HuH-7 (cell line): ENCODE measurements at regions not wholly inside any gene's neighbourhood (a gene's known extent, or its start where the extent isn't known, plus 50 kb on each side); places are given as distances from the start of the nearest gene placed in this dataset.
"Not testable (repeated sequence)": the region's sequence is repeated elsewhere in the genome, so short reads cannot be mapped to it uniquely, and the experiment has no call there.

Experiments
- DNase-seq: peaks from one replicate; pipeline ENCODE4 v3.0.0; 2011; ENCODE audit warnings: low spot score

DNA sequence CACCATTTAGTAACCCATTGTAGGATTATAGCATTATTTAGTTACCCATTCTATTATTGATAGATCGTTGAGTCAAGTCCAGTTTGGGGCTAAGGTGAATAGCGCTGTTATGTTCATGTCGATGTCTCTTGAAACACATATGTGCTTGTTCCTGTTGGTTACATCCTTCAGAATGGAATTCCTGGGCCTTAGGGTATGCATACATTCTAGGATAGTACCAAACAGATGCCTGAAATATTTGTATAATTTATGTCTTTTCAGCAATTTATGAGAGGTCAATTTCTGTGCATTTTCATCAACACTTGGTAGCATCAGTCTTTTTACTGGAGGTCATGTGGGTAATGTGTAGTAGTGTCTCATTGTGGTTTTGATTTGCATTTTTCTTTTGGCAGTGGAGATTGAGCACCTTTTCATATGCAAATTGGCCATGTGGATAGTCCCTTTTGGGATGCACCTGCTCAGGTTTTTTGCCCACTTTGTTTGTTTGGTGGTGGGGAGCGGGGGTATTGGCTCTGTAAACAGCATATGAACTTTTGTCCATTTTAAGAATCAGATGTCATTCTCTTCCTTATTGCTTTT is 104.2 kb downstream of the CDRT15L2 start:
- not testable (repeated sequence) for DNase-seq

DNA sequence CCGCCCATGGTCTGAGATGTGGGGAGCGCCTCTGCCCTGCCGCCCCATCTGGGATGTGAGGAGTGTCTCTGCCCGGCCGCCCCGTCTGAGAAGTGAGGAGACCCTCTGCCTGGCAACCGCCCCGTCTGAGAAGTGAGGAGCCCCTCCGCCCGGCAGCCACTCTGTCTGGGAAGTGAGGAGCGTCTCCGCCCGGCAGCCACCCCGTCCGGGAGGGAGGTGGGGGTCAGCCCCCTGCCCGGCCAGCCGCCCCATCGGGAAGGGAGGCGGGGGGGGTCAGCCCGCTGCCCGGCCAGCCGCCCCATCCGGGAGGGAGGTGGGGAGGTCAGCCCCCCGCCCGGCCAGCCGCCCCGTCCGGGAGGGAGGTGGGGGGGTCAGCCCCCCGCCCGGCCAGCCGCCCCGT is 105.5 kb downstream of the CDRT15L2 start:
- not testable (repeated sequence) for DNase-seq

DNA sequence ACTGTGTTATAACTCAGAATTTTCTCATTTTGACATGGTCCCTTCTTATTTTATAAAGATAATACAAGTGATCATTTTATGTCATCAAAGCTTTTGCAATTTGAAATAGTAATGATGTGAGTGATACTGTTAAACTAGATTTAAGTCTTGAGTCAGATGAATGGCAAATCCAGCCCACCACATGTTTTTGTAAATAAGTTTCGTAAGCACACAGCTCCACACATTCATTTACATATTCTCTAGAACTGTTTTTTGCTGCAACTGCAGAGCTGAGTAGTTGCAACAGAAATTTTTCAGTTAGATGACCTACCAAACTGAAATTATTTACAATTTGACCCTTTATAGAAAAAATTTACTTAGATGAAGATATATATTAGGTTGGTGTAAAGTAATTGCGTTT is 108.1 kb downstream of the CDRT15L2 start:
- not testable (repeated sequence) for DNase-seq

DNA sequence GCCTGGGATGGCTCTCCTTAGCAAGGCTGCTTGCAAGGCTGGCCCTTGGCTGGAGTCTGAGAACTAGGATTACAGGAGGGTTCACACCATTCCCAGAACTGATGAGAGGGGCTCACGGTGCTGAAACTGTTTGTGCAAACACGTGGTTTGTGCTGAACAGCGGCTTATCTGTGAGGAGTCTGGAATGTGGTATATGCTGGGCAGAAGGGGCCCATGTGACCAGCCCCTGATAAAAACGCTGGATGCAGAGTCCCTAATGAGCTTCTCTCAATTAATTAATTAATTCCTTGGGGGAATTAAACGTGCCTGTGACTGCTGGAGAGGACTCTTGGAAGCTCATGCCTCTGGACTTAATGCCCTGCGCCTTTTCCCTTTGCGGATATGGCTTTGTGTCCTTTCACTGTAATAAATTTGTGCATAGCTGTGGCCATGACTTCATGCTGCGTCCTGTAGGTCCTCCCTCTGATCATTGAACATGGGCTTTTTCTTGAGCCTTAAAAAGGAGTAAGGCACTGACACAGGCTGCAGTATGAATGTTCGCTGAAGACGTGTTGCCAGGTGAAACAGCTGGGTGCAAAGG is 109.7 kb downstream of the CDRT15L2 start:
- DNase-seq, result not testable (repeated sequence)

DNA sequence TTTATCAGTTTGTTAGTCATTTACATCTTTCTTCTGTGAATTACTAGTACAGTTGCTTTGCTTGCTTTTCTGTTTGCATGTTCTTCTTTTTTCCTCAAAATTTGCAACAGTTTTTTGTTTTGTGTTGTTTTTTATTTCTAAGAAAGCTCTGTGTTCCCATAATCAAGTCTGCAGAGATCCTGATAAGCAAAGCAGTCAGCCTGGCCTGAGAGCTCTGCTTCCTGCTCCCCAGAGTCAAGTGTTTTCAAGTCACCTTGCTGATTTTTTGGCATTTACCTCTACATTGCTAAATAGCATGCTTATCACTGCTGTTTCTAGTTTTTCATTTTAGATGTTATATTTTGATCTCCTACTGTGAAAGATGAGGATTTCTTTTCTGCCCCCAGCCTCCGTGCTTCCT is 113.2 kb downstream of the CDRT15L2 start:
- not testable (repeated sequence) for DNase-seq

DNA sequence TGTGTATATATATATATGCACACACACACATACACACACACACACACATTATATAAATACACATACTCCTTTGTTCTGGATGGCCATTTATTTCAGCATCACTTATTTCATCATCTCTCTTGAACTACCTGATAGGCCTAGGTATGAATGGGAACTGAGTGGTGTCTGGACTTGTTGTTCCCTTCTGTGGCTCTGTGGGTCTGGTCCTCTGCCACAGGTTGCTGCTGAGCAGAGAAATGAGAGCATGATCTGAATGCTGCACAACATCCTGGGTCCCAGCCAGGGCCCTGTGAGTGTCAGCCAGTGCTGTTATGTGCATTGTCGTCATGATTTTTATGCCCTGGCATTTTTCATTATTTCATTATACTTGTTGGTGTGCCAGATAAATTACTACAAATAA is 116.3 kb downstream of the CDRT15L2 start:
- not testable (repeated sequence) for DNase-seq

DNA sequence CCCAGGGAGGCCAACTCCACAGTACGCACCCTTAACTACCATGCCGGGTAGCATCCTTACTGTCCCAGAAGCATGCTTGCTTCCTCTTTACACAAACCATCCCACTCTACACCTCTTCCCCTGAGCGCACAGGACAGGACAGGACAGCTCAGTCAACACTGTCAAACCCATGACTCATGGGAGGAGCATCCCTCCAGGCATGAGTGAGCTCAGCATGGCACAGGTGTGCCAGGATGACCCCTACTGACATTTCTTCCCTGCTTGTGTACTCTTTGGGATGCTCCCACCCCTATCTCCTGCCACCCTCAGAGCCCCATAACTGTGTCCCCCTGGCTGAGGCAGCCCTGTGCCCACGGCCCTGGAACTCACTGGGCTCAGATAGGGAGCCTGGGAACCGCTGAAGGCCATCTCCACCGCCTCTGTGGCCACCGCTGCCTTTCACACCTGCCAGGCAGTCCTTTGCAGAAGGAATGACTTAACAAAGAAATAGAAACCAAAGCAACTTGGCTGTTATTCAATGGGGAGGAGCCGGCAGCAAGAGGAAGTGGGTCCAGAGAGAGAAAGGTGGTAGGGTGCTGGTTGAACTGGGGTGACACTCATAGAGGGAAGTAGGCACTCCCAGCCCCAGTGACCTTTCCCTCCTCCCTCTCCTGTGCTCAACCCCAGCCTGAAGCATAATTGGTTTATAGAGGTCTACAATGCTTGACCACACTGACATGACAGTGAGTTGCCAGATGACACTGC is 119.1 kb downstream of the CDRT15L2 start:
- not testable (repeated sequence) for DNase-seq

DNA sequence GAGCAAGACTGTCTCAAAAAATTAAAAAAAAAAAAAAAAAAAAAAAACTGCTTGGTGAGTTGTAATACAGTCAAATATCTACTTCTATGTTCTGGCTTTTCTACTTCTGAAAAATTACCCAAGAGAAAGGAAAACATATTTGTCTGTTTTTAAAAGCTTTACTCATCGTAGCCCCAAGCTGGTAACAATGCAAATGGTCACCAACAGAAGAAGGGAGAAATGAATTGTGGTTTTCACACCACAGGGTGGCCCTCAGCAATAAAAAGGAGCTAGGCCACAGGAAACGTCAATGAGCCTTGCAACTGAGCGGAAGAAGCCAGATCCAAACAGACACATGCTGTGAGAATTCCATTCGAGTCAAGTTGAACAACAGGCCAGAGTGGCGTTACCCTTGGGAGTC is 121.0 kb downstream of the CDRT15L2 start:
- DNase-seq, result not testable (repeated sequence)

DNA sequence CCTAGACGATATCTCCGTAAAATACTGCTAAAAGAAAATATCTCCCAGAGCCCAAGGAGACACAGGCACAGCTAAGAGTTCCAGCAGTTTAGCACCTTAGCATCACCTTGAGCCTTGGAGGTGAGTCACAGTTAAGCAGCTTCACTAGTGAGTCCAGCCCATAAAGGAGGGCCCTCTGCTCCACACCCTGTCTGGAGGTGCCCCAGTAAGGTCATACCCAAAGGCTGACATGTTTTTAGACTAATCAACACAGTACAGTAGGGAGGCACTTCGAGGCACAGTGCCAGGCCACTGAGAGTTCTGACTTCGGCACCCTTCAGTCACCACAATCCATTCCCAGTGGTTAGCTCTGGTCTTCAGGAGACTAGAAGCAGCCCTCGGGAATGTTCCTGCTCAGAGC is 121.8 kb downstream of the CDRT15L2 start:
- not testable (repeated sequence) for DNase-seq

DNA sequence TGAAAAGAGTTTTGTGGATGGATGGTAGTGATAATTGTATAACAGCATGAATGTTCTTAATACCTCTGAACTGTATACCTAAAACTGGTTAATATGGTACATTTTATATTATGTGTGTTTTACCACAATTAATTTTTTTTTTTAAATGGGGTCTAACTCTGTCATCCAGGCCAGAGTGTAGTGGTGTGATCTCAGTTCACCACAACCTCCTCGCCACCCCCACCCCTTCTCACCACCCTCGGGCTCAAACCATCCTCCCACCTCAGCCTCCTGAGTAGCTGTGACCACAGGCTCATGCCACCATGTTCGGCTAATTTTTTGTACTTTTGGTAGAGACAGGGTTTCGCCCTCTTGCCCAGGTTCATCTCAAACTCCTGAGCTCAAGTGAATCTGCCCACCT is 123.2 kb downstream of the CDRT15L2 start:
- no peak for DNase-seq

DNA sequence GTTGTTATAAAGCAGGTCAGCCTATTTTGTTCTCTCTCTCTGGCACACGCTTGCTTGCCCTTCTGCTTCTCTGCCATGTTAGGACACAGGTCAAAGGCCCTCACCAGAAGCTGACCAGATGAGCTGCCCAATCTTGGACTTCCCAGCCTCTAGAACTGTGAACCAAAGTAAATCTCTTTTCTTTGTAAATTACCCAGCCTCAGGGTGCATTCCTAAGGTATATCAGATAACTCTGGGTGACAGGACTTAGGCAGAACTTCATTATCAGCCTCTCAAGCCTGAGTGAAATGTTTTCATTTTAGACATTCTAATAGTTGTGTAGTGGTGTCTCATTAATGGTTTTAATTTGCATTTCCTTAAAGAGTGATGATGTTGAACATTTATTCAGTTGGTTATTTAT is 124.3 kb downstream of the CDRT15L2 start:
- no peak for DNase-seq

DNA sequence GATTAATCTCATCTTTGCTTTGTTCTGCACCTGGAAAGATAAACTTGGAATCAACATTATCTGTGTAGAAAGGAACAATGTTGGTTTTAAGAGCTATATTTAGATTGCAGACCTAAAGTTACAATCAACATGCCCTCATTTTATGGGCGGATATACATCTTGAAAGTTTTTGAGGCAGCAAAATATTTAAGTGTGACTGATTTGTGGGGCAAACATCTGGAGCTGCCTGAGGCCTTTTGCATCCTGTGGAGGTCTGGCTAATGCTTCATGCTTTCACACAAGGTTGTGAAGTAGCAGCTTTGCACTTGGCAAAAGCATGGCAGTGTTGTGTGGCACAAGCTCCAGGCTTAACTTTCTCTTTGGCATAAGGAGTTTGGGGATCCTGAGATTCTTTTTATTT is 125.7 kb downstream of the CDRT15L2 start:
- DNase-seq, result not testable (repeated sequence)

DNA sequence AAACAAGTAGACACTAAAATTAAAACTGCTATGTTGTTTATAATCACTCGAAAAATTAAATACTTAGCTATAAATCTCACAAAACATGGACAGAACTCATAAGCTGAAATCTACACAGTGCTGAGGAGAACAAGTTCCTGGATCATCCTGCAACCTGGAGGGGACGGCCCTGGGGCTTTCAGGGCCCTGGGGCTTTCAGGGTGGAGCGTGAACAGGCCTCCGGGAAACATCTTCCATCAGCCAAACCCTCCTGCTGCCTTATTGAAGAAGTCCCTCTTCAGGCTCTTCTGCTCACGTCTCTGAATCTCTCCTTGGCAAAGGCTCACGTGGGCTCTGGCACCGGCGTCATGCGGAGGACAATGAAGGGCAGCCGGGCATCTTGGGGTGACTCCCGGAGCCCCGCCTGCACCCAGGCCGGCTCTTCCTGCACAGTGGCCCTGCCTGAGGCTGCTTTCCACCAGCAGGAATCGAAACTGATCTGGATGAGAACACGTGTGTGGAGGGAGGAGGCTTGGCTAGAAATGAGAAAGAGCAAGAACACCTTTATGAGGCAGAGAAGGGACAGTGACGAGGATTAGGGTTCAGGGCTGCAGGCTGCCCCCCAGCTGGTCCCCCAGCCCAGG is 127.3 kb downstream of the CDRT15L2 start:
- DNase-seq, result no peak

DNA sequence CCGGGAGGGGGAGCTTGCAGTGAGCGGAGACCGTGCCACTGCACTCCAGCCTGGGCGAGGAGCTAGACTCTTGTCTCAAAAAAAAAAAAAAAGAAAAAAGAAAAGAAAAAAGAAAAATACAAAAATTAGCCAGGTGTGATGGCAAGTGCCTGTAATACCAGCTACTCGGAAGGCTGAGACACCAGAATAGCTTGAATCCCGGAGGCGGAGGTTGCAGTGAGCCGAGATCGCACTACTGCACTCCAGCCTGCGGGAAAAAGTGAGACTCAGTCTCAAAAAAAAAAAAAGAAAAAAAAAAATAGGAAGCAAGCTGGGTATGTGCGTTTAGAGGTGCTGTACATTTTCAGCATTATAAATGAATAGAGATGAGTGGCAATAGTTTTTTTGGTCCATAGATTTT is 129.3 kb downstream of the CDRT15L2 start:
- DNase-seq, result not testable (repeated sequence)

DNA sequence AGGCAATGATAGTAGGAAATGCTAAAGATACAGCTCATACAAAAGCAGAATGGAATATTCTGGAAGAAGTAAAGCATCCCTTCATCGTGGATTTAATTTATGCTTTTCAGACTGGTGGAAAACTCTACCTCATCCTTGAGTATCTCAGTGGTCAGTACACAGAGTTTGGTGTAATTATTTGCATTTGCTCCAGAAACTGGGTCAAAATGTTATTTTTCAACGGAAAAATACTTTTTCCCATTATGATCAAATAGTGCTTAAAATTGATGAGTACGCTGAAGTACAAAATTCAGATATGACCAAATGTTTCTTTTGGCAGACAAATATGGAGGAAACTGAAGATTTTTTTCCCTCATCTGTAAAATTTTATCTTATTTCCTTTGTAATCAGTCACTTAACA is 137.0 kb downstream of the CDRT15L2 start:
- DNase-seq, result not testable (repeated sequence)

DNA sequence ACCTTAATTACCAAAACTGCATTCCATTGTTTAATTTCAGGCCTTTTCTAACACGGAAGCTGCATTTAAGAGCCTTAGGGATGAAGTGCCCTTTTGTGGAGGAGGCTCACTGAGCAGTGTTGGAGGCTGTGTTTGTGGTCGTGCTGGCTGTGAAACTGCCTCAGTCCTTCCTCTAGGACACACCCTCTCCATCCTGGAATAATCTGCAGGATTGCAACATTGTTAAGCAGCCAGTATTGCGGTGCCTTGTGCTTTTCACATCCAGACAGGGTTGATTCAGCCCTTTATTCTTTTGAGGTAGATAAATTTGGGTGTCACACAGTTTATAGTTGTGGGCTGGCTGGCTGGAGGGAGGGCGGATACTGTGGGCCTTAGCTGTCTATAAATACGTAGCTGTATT is 141.6 kb downstream of the CDRT15L2 start:
- DNase-seq, result no peak

DNA sequence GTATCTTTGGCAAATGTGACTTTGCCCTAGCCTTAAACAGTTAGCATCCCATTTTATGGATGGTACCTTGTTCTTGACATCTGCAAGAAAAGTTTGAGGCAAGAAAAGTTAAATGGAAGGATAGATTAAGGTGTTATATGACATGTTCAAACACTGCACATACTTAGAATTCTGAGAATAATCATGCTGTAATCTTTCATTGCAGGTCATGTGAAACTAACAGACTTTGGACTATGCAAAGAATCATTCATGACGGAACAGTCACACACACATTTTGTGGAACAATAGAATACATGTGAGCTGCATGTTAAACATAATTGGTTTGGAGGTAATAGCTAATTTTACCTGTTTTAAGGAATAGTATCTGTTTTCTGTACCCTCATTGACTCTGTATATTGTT is 144.9 kb downstream of the CDRT15L2 start:
- not testable (repeated sequence) for DNase-seq

DNA sequence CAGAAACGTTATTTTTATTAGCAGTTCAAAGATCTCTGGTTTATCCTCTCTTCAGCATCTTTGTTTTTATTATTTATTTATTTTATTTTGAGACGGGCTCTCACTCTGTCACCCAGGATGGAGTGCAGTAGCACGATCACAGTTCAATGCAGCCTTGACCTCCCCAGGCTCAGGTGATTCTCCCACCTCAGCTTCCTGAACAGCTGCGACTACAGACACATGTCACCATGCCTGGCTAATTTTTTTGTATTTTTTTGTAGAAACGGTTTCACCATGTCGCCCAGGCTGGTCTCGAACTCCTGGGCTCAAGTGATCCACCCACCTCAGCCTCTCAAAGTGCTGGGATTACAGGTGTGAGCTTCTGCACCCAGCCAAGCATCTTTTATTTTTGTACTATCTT is 147.7 kb downstream of the CDRT15L2 start:
- not testable (repeated sequence) for DNase-seq

DNA sequence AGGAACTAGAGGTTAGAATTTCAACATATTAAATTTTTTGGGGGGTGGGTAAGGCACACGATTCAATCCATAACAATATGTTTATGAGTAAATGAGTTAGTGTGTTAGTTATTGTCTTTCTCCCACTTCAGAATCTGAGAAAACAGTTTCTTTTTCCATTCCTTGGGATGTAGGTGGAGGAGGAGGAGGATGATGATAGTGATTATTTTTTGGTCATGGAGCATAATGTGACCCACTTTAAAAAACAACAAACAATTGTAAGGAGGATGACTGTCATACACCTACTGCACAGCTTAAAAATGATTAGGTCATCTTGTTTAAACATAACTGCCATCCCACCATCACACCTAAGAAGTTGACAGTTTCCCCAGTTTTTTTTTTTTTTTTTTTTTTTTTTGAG is 148.7 kb downstream of the CDRT15L2 start:
- DNase-seq, result no peak

DNA sequence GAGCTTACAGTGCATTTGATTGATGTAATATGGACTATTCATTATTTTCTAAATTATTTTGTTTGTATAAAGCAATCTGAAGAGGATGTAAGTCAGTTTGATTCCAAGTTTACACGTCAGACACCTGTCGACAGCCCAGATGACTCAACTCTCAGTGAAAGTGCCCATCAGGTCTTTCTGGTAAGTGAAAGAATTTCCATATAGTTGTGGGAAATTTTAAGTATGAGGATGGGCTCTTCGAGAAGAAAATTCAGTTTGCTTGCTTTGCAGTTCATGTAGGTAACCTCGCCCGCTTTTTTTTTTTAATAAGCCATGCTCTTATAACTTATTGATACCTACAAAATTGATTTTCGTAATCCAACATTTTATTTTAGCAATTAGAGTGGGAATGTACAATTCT is 151.6 kb downstream of the CDRT15L2 start:
- DNase-seq, result not testable (repeated sequence)

DNA sequence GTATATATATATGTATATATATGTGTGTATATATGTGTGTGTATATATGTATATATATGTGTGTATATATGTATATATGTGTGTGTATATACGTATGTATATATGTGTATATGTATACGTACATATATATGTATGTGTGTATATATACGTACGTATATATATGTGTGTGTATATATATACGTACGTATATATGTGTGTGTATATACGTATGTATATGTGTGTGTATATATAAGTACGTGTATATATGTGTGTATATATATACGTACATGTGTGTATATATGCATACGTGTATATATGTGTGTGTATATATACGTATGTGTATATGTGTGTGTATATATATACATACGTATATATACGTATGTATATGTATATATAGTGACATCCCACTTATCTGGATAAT is 154.4 kb downstream of the CDRT15L2 start:
- DNase-seq, result no peak

DNA sequence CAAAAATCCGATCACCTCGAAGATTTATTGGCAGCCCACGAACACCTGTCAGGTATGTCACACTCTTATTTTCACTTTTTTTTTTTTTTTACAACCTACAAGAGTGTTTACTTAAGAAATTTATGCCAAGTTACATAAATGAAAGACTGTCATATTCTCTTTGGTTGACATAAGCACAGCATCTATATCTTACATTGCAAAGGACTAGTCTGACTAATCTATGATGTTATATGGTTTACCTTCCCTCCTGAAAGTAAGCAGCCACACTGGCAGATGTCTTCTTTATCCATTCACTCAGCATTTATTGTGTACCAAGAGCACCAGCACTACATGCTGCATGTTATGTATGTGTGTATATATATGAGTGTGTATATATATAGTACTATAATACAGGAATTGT is 156.3 kb downstream of the CDRT15L2 start:
- DNase-seq, result no peak

DNA sequence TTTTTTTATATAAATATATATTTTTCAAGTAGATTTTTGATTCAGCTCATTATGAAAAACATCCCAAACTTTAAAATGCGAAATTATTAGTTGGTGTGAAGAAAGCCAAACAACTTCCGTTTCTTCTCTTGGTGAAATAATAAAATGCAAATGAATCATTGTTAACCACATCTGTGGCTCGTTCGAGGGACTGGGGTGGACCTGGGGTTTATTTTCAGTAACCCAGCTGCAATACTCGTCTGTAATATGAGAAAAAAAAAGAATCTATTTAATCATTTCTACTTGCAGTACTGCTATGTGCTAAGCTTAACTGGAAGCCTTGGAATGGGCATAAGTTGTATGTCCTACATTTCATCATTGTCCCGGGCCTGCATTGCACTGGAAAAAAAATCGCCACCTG is 158.1 kb downstream of the CDRT15L2 start:
- not testable (repeated sequence) for DNase-seq
